Chondrocyte (in vitro differentiated cells): ENCODE measurements at regions not wholly inside any gene's neighbourhood (a gene's known extent, or its start where the extent isn't known, plus 50 kb on each side); places are given as distances from the start of the nearest gene placed in this dataset.

Experiments used
- DNase-seq: peaks from one replicate; pipeline ENCODE4 v3.0.0; 2021; ENCODE audit warnings: mixed read lengths, low spot score
- H3K27ac Mint-ChIP-seq: one replicate; pipeline ENCODE4 v1.8.0; 2021; ENCODE audit warnings: mild to moderate bottlenecking, moderate library complexity, mixed read lengths; ENCODE audit not compliant: unreplicated experiment
- H3K27me3 Mint-ChIP-seq: 2 replicates; pipeline ENCODE4 v1.8.0; 2021; ENCODE audit warnings: low read depth, mixed read lengths
- H3K36me3 Mint-ChIP-seq: 2 replicates; pipeline ENCODE4 v1.8.0; 2021; ENCODE audit warnings: low read depth, mixed read lengths
- H3K4me1 Mint-ChIP-seq: 2 replicates; pipeline ENCODE4 v1.8.0; 2021; ENCODE audit warnings: low read depth, mild to moderate bottlenecking, mixed read lengths
- H3K4me3 Mint-ChIP-seq: one replicate; pipeline ENCODE4 v1.8.0; 2021; ENCODE audit warnings: mild to moderate bottlenecking, moderate library complexity, mixed read lengths; ENCODE audit not compliant: unreplicated experiment
- H3K9me3 Mint-ChIP-seq: 2 replicates; pipeline ENCODE4 v1.8.0; 2021; ENCODE audit warnings: low read depth, mixed read lengths
- CTCF ChIP-seq: fragments of 200-600 bp; sonication (generic); IDR thresholded peaks from 2 replicates; pipeline ENCODE4 v1.5.0; 2021; ENCODE audit warnings: antibody characterized with exemption, mild to moderate bottlenecking, moderate library complexity

- no peak overlapping the region for H3K27ac Mint-ChIP-seq
- TF ChIP-seq CTCF, result no peak
- H3K27me3 Mint-ChIP-seq, result no peaks in the 10 kb centered on the region
Measured at GRCh38 chr15:97124790-97125189, 794.3 kb downstream of the NR2F2 start.

GRCh38 chr15:97126553-97127233, 796.2 kb downstream of the NR2F2 start:
- TF ChIP-seq CTCF, result no peak
- DNase-seq, result no peak
- Mint-ChIP-seq H3K27ac (no peak overlapping the region), H3K4me3 (no peak overlapping the region), H3K4me1 (no peaks in the 10 kb centered on the region), H3K9me3 (peaks cover 5% of the 10 kb centered on the region), H3K27me3 (no peaks in the 10 kb centered on the region), H3K36me3 (no peaks in the 10 kb centered on the region)

More at GRCh38 chr15:97124790-97125189, 794.3 kb downstream of the NR2F2 start:
- peaks cover 8% of the 10 kb centered on the region for H3K9me3 Mint-ChIP-seq
- H3K36me3 Mint-ChIP-seq, result no peaks in the 10 kb centered on the region
- no peak for DNase-seq
- H3K4me3 Mint-ChIP-seq, result no peak overlapping the region
- H3K4me1 Mint-ChIP-seq, result no peaks in the 10 kb centered on the region

GRCh38 chr15:97129674-97130073, 799.2 kb downstream of the NR2F2 start:
- peaks cover 13% of the 10 kb centered on the region for H3K9me3 Mint-ChIP-seq
- no peaks in the 10 kb centered on the region for H3K27me3 Mint-ChIP-seq
- no peak for TF ChIP-seq CTCF
- H3K4me3 Mint-ChIP-seq, result no peak overlapping the region
- no peak overlapping the region for H3K27ac Mint-ChIP-seq
- no peaks in the 10 kb centered on the region for H3K36me3 Mint-ChIP-seq
- no peak for DNase-seq
- H3K4me1 Mint-ChIP-seq, result no peaks in the 10 kb centered on the region

GRCh38 chr15:97140216-97140615, 809.7 kb downstream of the NR2F2 start:
- no peak for DNase-seq
- H3K27ac Mint-ChIP-seq, result no peak overlapping the region
- H3K36me3 Mint-ChIP-seq, result no peaks in the 10 kb centered on the region
- H3K4me1 Mint-ChIP-seq, result no peaks in the 10 kb centered on the region
- no peak overlapping the region for H3K4me3 Mint-ChIP-seq
- no peaks in the 10 kb centered on the region for H3K27me3 Mint-ChIP-seq
- no peak for TF ChIP-seq CTCF
- peaks cover 3% of the 10 kb centered on the region for H3K9me3 Mint-ChIP-seq

- H3K4me3 Mint-ChIP-seq, result no peak overlapping the region
- DNase-seq, result no peak
- H3K4me1 Mint-ChIP-seq, result no peaks in the 10 kb centered on the region
- H3K9me3 Mint-ChIP-seq, result peaks cover 5% of the 10 kb centered on the region
- no peaks in the 10 kb centered on the region for H3K27me3 Mint-ChIP-seq
- TF ChIP-seq CTCF, result no peak
- no peaks in the 10 kb centered on the region for H3K36me3 Mint-ChIP-seq
- H3K27ac Mint-ChIP-seq, result no peak overlapping the region
Measured at GRCh38 chr15:97141360-97141759, 810.9 kb downstream of the NR2F2 start.
